SK-N-SH (cell line): ENCODE measurements at regions not wholly inside any gene's neighbourhood (a gene's known extent, or its start where the extent isn't known, plus 50 kb on each side); places are given as distances from the start of the nearest gene placed in this dataset.

Experiments used
- CTCF ChIA-PET: fragments of 300-600, 350-600 bp; formaldehyde crosslinking; extraction: SDS; loops from one replicate; lab custom pipeline; 2021; lab: Yijun Ruan, JAX
- POLR2A ChIA-PET: fragments of 350-600 bp; sonication (Branson Sonifier 250); formaldehyde crosslinking; extraction: SDS; loops from one replicate; lab custom pipeline; 2020; ENCODE audit warnings: antibody characterized with exemption, inconsistent platforms; lab: Yijun Ruan, JAX
- DNase-seq: peaks from one replicate; pipeline ENCODE4 v3.0.0; 2012
- H2AFZ ChIP-seq: fragments of 200-600 bp; sonication (generic); 2 replicates; pipeline ENCODE4 v1.8.1; 2016; ENCODE audit warnings: antibody characterized with exemption, mild to moderate bottlenecking, low read depth
- H3F3A ChIP-seq: fragments of 200-600 bp; sonication (generic); replicated peaks from 2 replicates; pipeline ENCODE3; 2016; ENCODE audit warnings: antibody characterized with exemption, mild to moderate bottlenecking; ENCODE audit not compliant: insufficient read depth
- H3K27ac ChIP-seq, 2 experiments: fragments of 200-500 bp in 1 of 2; fragments of 200-600 bp in 1 of 2; sonication (Bioruptor generic) in 1 of 2; sonication (generic), shearing (Covaris generic) in 1 of 2; 2 replicates each; pipeline versions ENCODE4 v1.5.1 to v1.6.1; 2014 to 2016; ENCODE audit warnings: low read depth in 2 of 2, inconsistent platforms in 1 of 2, low read length in 1 of 2, mild to moderate bottlenecking in 1 of 2, mixed read lengths in 1 of 2
- H3K27me3 ChIP-seq: fragments of 200-600 bp; sonication (generic), shearing (Covaris generic); 2 replicates; pipeline ENCODE4 v1.6.1; 2016; ENCODE audit warnings: mixed run types; ENCODE audit not compliant: insufficient read depth
- H3K36me3 ChIP-seq, 2 experiments: fragments of 200-500 bp in 1 of 2; fragments of 200-600 bp in 1 of 2; sonication (Bioruptor generic) in 1 of 2; sonication (generic) in 1 of 2; replicated peaks in 1 of 2; 2 replicates each; pipeline versions ENCODE3 to v1.5.1; 2014 to 2016; ENCODE audit warnings: low read length in 1 of 2, mild to moderate bottlenecking in 1 of 2; ENCODE audit not compliant: insufficient read depth in 2 of 2, control insufficient read depth in 1 of 2
- H3K4me1 ChIP-seq, 2 experiments: fragments of 200-500 bp in 1 of 2; fragments of 200-600 bp in 1 of 2; sonication (Bioruptor generic) in 1 of 2; sonication (generic), shearing (Covaris generic) in 1 of 2; 2 replicates each; pipeline versions ENCODE4 v1.5.1 to v1.6.1; 2014 to 2016; ENCODE audit warnings: low read depth in 1 of 2, low read length in 1 of 2, mixed run types in 1 of 2; ENCODE audit not compliant: insufficient read depth in 2 of 2, control insufficient read depth in 1 of 2
- H3K4me2 ChIP-seq: fragments of 200-600 bp; sonication (generic), shearing (Covaris generic); 2 replicates; pipeline ENCODE4 v1.6.1; 2017; ENCODE audit warnings: mixed run types
- H3K4me3 ChIP-seq, 2 experiments: fragments of 200-500 bp in 1 of 2; fragments of 200-600 bp in 1 of 2; sonication (Bioruptor generic) in 1 of 2; sonication (generic), shearing (Covaris generic) in 1 of 2; 2 replicates each; pipeline versions ENCODE4 v1.5.1 to v1.8.1; 2014 to 2016; ENCODE audit warnings: low read depth in 2 of 2, inconsistent platforms in 1 of 2, low read length in 1 of 2, mild to moderate bottlenecking in 1 of 2, mixed read lengths in 1 of 2, moderate library complexity in 1 of 2
- H3K79me2 ChIP-seq: fragments of 200-600 bp; sonication (generic); 2 replicates; pipeline ENCODE4 v1.8.1; 2017; ENCODE audit warnings: mild to moderate bottlenecking; ENCODE audit not compliant: insufficient read depth
- H3K9ac ChIP-seq: fragments of 200-600 bp; sonication (generic); 2 replicates; pipeline ENCODE4 v1.6.1; 2017; ENCODE audit warnings: mixed run types
- H3K9me2 ChIP-seq: fragments of 200-600 bp; sonication (generic); 2 replicates; pipeline ENCODE4 v1.6.1; 2017; ENCODE audit warnings: mixed run types
- H3K9me3 ChIP-seq: fragments of 200-600 bp; sonication (generic); 2 replicates; pipeline ENCODE4 v1.6.1; 2017; ENCODE audit warnings: mixed run types, mild to moderate bottlenecking, moderate library complexity
- H4K20me1 ChIP-seq: fragments of 200-600 bp; sonication (generic); 2 replicates; pipeline ENCODE4 v1.6.1; 2017; ENCODE audit warnings: mild to moderate bottlenecking, mixed run types; ENCODE audit not compliant: insufficient read depth
- ELF1 ChIP-seq: IDR thresholded peaks from 2 replicates; pipeline ENCODE4 v1.4.0; 2012
- EP300 ChIP-seq, 2 experiments: IDR thresholded peaks; 2 replicates each; pipeline versions ENCODE4 v1.4.0 to v1.6.1; 2012; ENCODE audit warnings: borderline replicate concordance in 1 of 2, low read depth in 1 of 2, low read length in 1 of 2
- EZH2phosphoT487 ChIP-seq: fragments of 200-600 bp; sonication (generic); IDR thresholded peaks from 2 replicates; pipeline ENCODE4 v1.6.1; 2017; ENCODE audit warnings: low read depth, mixed run types, mild to moderate bottlenecking, antibody characterized with exemption, moderate library complexity, borderline replicate concordance
- FOXJ3 ChIP-seq: sonication (generic); formaldehyde crosslinking; IDR thresholded peaks from 2 replicates; pipeline ENCODE4 v1.5.1; 2020; ENCODE audit warnings: mild to moderate bottlenecking, missing genetic modification reagents
- JUND ChIP-seq: IDR thresholded peaks from 2 replicates; pipeline ENCODE4 v1.4.0; 2012
- MXI1 ChIP-seq: IDR thresholded peaks from 2 replicates; pipeline ENCODE4 v1.6.1; 2012; ENCODE audit warnings: mild to moderate bottlenecking, low read depth, low read length, improper control_type of control experiment
- PBX3 ChIP-seq: IDR thresholded peaks from 2 replicates; pipeline ENCODE4; 2012
- SMC3 ChIP-seq: IDR thresholded peaks from 2 replicates; pipeline ENCODE4 v1.6.1; 2012; ENCODE audit warnings: low read depth, low read length, improper control_type of control experiment
- USF2 ChIP-seq: fragments of 150-350 bp; IDR thresholded peaks from 2 replicates; pipeline ENCODE4 v1.6.1; 2017; ENCODE audit warnings: antibody characterized with exemption, low read length, low read depth, borderline replicate concordance
- WGBS: methylation state at CpG from one replicate; pipeline ENCODE4 v1.1.6; 2017; ENCODE audit warnings: low lambda C conversion rate; 5-methylcytosine and 5-hydroxymethylcytosine counted together
- TF ChIP-seq, protein P1 (sequence below): IDR thresholded peaks from 2 replicates; pipeline ENCODE4 v1.4.0; 2012; ENCODE audit warnings: low read depth
- TF ChIP-seq, protein P2 (sequence below): IDR thresholded peaks from 2 replicates; pipeline ENCODE4 v1.6.1; 2012; ENCODE audit warnings: mild to moderate bottlenecking, low read depth, low read length, moderate library complexity

DNA sequence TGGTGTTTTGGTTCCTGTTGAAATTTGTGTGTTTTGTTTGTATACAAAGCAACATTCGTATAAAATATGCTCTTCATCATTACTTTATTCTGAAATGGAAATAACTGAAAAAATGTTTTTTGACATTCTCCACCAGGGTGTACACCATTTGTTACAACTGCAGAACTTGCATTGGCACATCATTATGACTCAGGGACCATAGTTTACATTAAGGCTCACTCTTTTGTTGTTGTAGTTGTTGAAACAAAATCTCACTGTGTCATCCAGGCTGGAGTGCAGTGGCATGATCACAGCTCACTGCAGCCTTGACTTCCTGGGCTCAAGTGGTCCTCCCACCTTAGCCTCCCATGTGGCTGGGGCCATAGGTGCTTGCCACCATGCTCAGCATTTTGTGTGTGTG lies 676.6 kb downstream of the TDRD15 start:
- no peaks in the 10 kb centered on the region for H3K36me3 ChIP-seq
- no peaks in the 10 kb centered on the region for H3K79me2 ChIP-seq
- no peak overlapping the region for H3K4me2 ChIP-seq
- no peak overlapping the region for H3K4me3 ChIP-seq
- H3F3A ChIP-seq, result no peaks in the 10 kb centered on the region
- no peaks in the 10 kb centered on the region for H3K27me3 ChIP-seq
- WGBS, result 11% methylated on average over 1 of the region's 1 CpG
- H3K4me1 ChIP-seq, result no peaks in the 10 kb centered on the region
- H3K9ac ChIP-seq, result no peak overlapping the region
- ChIA-PET CTCF (no interaction called here), POLR2A (no interaction called here)
- H3K9me2 ChIP-seq, result no peaks in the 10 kb centered on the region
- TF ChIP-seq ELF1, result no peak
- no peak for TF ChIP-seq EZH2phosphoT487
- DNase-seq, result no peak
- no peaks in the 10 kb centered on the region for H3K9me3 ChIP-seq
- H2AFZ ChIP-seq, result no peak overlapping the region
- H4K20me1 ChIP-seq, result no peaks in the 10 kb centered on the region
- H3K27ac ChIP-seq, result no peak overlapping the region

GRCh38 chr2:21803550-21803949 lies 679.8 kb downstream of the TDRD15 start:
- Histone ChIP-seq H3K27me3 (no peaks in the 10 kb centered on the region), H3K79me2 (no peaks in the 10 kb centered on the region), H2AFZ (no peak overlapping the region), H3F3A (no peaks in the 10 kb centered on the region), H3K4me2 (no peak overlapping the region), H3K4me3 (no peak overlapping the region), H3K27ac (no peak overlapping the region), H4K20me1 (no peaks in the 10 kb centered on the region), H3K9ac (no peak overlapping the region), H3K4me1 (no peaks in the 10 kb centered on the region), H3K9me2 (no peaks in the 10 kb centered on the region), H3K36me3 (no peaks in the 10 kb centered on the region), H3K9me3 (no peaks in the 10 kb centered on the region)
- WGBS, result 10% methylated on average over 3 of the region's 3 CpGs
- TF ChIP-seq MXI1, result no peak
- TF ChIP-seq USF2, result no peak
- TF ChIP-seq JUND, result no peak
- TF ChIP-seq PBX3, result no peak
- no peak for TF ChIP-seq SMC3
- no peak for TF ChIP-seq FOXJ3 (CRISPR knock-in tag)
- TF ChIP-seq EP300 (IDR thresholded peaks at IDR 0.05; ENCODE audit: borderline replicate concordance in 1 of 2, low read depth in 1 of 2, low read length in 1 of 2), result no peak
- TF ChIP-seq, protein P1, sequence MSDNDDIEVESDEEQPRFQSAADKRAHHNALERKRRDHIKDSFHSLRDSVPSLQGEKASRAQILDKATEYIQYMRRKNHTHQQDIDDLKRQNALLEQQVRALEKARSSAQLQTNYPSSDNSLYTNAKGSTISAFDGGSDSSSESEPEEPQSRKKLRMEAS, result no peak
- DNase-seq, result no peak
- ChIA-PET POLR2A (no interaction called here), CTCF (interaction anchor here (0.8 to 1.3 kb wide), 3 partner anchors 9 to 13 kb away, joined by 3 to 4 read pairs (median 3); no protein-coding TSS in a partner anchor)

DNA sequence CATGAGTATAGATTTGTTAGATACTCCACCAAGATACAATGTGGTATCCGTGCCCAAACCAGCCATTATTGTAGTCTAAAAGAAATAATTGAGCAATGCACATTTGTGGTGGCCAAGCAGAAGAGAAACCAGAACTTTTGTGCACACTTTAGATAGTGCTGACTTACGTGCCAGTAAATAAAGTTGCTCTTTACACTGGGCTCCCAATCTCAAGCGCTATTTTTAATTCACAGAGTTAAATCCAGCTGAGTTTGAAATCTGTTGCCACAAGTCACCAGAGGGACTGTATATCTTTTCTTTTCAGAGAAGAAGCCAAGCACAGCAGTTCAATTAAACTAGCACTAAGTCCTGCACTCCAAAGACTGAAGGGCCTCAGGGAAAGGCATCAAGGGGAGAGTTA lies 680.4 kb downstream of the TDRD15 start:
- Histone ChIP-seq H3K27ac (no peak overlapping the region), H2AFZ (no peak overlapping the region), H4K20me1 (no peaks in the 10 kb centered on the region), H3K27me3 (no peaks in the 10 kb centered on the region), H3K9me2 (no peaks in the 10 kb centered on the region), H3K4me1 (no peaks in the 10 kb centered on the region), H3K9ac (no peak overlapping the region), H3K79me2 (no peaks in the 10 kb centered on the region), H3K4me2 (no peak overlapping the region), H3K4me3 (no peak overlapping the region), H3K9me3 (no peaks in the 10 kb centered on the region), H3K36me3 (no peaks in the 10 kb centered on the region), H3F3A (no peaks in the 10 kb centered on the region)
- CTCF ChIA-PET, result no interaction called here
- DNase-seq, result no peak
- POLR2A ChIA-PET, result no interaction called here
- WGBS, result 26% methylated on average over 3 of the region's 3 CpGs
- TF ChIP-seq EP300 (IDR thresholded peaks at IDR 0.05; ENCODE audit: borderline replicate concordance in 1 of 2, low read depth in 1 of 2, low read length in 1 of 2) (no peak), SMC3 (no peak)
- TF ChIP-seq, protein P2, sequence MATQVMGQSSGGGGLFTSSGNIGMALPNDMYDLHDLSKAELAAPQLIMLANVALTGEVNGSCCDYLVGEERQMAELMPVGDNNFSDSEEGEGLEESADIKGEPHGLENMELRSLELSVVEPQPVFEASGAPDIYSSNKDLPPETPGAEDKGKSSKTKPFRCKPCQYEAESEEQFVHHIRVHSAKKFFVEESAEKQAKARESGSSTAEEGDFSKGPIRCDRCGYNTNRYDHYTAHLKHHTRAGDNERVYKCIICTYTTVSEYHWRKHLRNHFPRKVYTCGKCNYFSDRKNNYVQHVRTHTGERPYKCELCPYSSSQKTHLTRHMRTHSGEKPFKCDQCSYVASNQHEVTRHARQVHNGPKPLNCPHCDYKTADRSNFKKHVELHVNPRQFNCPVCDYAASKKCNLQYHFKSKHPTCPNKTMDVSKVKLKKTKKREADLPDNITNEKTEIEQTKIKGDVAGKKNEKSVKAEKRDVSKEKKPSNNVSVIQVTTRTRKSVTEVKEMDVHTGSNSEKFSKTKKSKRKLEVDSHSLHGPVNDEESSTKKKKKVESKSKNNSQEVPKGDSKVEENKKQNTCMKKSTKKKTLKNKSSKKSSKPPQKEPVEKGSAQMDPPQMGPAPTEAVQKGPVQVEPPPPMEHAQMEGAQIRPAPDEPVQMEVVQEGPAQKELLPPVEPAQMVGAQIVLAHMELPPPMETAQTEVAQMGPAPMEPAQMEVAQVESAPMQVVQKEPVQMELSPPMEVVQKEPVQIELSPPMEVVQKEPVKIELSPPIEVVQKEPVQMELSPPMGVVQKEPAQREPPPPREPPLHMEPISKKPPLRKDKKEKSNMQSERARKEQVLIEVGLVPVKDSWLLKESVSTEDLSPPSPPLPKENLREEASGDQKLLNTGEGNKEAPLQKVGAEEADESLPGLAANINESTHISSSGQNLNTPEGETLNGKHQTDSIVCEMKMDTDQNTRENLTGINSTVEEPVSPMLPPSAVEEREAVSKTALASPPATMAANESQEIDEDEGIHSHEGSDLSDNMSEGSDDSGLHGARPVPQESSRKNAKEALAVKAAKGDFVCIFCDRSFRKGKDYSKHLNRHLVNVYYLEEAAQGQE, result no peak
